Activated T-helper 2 cell treated with anti-CD3 and anti-CD28 coated beads, Interferon-gamma antibody, Interleukin-2, Interleukin-4, amounts not matched to agents 10 μg/mL and 5 μg/mL and 100 μg/mL, durations not matched to agents 14 hours and 24 hours and 36 hours (primary cell): ENCODE measurements at regions not wholly inside any gene's neighbourhood (a gene's known extent, or its start where the extent isn't known, plus 50 kb on each side); places are given as distances from the start of the nearest gene placed in this dataset.

ENCODE experiments used
- DNase-seq: peaks from one replicate; pipeline ENCODE4 v3.0.0; 2021; ENCODE audit warnings: low spot score
- H3K27ac Mint-ChIP-seq: one replicate; pipeline ENCODE4 v1.8.0; 2021; ENCODE audit warnings: mixed read lengths
- H3K27me3 Mint-ChIP-seq: one replicate; pipeline ENCODE4 v1.8.0; 2021; ENCODE audit warnings: low read depth, mixed read lengths
- H3K36me3 Mint-ChIP-seq: one replicate; pipeline ENCODE4 v1.8.0; 2021; ENCODE audit warnings: low read depth, mixed read lengths
- H3K4me1 Mint-ChIP-seq: one replicate; pipeline ENCODE4 v1.8.0; 2021; ENCODE audit warnings: low read depth, mixed read lengths
- H3K4me3 Mint-ChIP-seq: one replicate; pipeline ENCODE4 v1.8.0; 2021; ENCODE audit warnings: low read depth, mild to moderate bottlenecking, moderate library complexity, mixed read lengths
- H3K9me3 Mint-ChIP-seq: one replicate; pipeline ENCODE4 v1.8.0; 2021; ENCODE audit warnings: mixed read lengths
- intact Hi-C: fragments of 100-400 bp; cut with micrococcal nuclease; formaldehyde crosslinking; loops from one replicate; pipeline ENCODE4 v1.15.1; 2023

DNA sequence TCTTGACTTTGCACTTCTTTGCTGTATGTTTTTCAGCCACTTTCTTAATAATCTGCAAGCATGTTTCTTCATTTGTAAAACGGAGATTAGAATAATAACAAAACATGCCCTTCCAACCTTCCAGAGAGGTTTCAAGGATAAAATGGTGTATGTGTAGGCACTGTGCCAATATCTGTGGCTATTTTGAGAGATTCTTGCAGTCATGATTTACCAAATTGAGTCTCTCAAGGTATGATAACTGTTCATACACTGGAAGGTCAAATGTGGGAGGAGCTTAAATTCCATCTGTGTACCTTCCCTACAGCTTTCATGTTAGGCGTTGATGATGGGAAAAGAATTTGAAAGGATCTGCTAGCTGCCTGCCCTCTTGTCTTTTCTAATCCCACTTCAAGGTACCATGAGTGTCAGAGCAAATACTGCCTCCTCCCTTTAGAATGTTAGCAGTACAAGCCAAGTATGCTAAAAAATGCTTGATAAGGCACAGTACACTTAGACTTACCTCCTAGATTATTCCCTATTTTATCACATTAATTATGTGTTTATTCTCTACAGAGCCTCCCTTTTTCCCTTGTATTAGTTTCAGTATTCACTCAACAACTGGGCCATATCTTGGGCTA, 78.0 kb upstream of the ST8SIA2 start:
- no peaks in the 10 kb centered on the region for H3K27me3 Mint-ChIP-seq
- no peaks in the 10 kb centered on the region for H3K9me3 Mint-ChIP-seq
- intact Hi-C loops = no loop called here
- no peaks in the 10 kb centered on the region for H3K36me3 Mint-ChIP-seq
- no peak for DNase-seq
- H3K27ac Mint-ChIP-seq = no peak overlapping the region
- no peak overlapping the region for H3K4me3 Mint-ChIP-seq
- no peaks in the 10 kb centered on the region for H3K4me1 Mint-ChIP-seq

DNA sequence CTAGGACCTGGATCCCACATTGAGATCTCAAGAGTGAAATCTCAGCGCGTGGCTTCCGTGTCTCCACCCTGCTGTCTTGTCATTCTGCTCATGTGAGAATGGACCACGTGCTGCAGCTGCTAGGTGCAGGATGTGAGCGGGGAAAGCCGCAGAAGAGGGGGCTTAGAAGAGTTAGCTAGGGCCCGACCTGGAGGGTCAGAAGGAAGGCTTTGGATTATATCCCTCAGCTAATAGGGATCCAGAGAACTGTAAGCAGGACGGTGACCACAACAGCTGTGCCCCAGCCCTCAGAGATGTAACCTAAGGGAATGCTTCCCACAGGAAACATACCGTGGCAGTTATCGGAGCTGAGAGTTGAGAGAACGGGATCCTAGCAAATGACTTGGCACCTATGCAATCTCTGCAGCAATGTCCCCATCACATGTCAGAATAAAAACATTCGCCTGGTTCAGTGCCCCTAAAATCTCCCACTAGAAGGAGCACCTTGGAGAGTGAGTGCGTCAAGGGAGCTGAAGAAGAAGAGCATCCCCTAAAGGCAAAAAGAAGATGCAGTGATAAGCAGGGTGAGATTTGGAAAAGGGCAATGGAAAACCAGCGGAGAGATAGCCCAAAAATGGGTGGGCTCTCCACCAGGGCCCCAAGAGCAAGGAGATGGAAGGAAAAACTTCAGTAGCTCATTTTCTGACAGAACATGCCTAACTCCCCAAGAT, 76.9 kb upstream of the ST8SIA2 start:
- H3K9me3 Mint-ChIP-seq = no peaks in the 10 kb centered on the region
- no peak for DNase-seq
- no peaks in the 10 kb centered on the region for H3K36me3 Mint-ChIP-seq
- no peak overlapping the region for H3K27ac Mint-ChIP-seq
- no peak overlapping the region for H3K4me3 Mint-ChIP-seq
- intact Hi-C loops = no loop called here
- no peaks in the 10 kb centered on the region for H3K27me3 Mint-ChIP-seq
- H3K4me1 Mint-ChIP-seq = no peaks in the 10 kb centered on the region

DNA sequence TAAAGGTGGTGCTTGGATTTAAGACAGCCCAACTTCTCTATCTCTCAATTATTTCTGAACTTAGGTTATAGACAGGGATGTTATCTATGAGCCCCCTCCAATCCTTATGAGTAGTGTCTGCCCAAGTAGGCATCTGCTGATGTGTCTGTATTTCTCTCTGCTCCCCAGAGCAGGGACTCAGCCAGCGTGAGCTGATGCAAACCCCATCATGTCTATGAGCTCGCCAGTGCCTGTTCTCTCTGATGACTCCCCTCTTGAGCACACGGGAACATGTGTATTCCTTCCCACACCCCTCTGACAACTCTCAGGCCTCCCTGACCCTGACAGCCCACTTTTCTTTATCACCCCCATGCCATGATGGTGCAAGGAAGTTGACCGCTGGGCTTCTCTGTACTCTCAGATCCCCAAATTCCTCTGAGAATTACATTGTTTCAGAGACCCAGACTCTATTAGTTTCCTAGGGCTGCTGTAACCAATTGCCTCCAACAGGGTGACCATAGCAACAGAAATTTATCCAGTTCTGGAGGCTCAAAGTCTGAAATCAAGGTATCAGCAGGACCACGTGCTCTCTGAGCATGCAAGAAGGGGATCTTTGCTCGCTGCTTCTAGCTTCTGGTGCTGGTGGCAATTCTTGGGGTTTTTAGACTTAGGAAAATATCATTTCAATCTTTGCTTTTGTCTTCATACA, 73.5 kb upstream of the ST8SIA2 start:
- no peak for DNase-seq
- no peaks in the 10 kb centered on the region for H3K4me1 Mint-ChIP-seq
- H3K4me3 Mint-ChIP-seq = no peak overlapping the region
- intact Hi-C loops = no loop called here
- no peaks in the 10 kb centered on the region for H3K36me3 Mint-ChIP-seq
- H3K9me3 Mint-ChIP-seq = no peaks in the 10 kb centered on the region
- H3K27ac Mint-ChIP-seq = no peak overlapping the region
- no peaks in the 10 kb centered on the region for H3K27me3 Mint-ChIP-seq

DNA sequence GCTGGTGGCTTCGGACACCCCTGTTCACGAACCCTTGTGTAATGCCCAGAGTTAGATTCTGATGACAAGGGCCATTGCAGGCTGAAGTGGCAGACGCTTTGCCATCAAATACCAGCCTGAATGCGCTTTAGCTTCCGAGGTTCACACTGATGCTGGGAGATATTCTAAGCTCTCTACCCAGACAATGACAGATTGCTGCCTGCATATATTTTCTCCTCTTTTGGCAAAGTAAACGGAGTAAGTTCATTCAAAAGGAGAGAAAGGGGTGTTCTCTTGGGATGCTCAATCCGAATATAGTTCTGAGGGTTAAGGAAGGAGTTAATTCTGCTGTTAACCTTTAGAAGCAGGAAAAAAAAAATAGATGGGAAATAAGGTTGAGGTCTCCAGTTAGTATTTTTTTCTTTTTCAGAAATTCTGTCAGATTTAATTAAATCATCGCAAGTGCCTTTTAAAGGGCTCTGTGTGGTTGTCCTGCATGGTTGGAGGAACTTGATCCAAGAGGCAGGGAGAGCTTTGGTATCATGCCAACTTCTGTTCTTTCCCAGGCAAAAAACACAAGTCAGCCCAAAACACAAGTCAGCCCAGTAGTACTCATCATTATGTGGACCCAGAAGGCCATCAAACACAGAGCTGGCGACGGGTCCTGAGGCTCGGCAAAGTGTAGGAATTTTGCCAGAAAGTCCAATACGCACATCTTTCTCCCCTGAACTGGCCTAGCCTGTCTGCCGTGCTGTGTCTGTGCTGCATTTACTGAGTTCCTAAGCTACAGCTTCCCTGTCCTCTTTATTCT, 70.9 kb upstream of the ST8SIA2 start:
- no peak overlapping the region for H3K4me3 Mint-ChIP-seq
- peaks cover 3% of the 10 kb centered on the region for H3K27me3 Mint-ChIP-seq
- DNase-seq = no peak
- no peaks in the 10 kb centered on the region for H3K9me3 Mint-ChIP-seq
- intact Hi-C loops = no loop called here
- no peaks in the 10 kb centered on the region for H3K36me3 Mint-ChIP-seq
- no peaks in the 10 kb centered on the region for H3K4me1 Mint-ChIP-seq
- no peak overlapping the region for H3K27ac Mint-ChIP-seq

- H3K9me3 Mint-ChIP-seq = no peaks in the 10 kb centered on the region
- H3K4me1 Mint-ChIP-seq = no peaks in the 10 kb centered on the region
- H3K27me3 Mint-ChIP-seq = peaks cover 3% of the 10 kb centered on the region
- H3K4me3 Mint-ChIP-seq = no peak overlapping the region
- intact Hi-C loops = no loop called here
- H3K36me3 Mint-ChIP-seq = no peaks in the 10 kb centered on the region
- H3K27ac Mint-ChIP-seq = no peak overlapping the region
- no peak for DNase-seq
These were observed 70.2 kb upstream of the ST8SIA2 start for GRCh38 chr15:92323525-92323924.

GRCh38 chr15:92324101-92324963, 69.3 kb upstream of the ST8SIA2 start:
- no peak for DNase-seq
- peaks cover 3% of the 10 kb centered on the region for H3K27me3 Mint-ChIP-seq
- no peaks in the 10 kb centered on the region for H3K9me3 Mint-ChIP-seq
- intact Hi-C loops = no loop called here
- no peaks in the 10 kb centered on the region for H3K36me3 Mint-ChIP-seq
- H3K4me1 Mint-ChIP-seq = no peaks in the 10 kb centered on the region
- H3K27ac Mint-ChIP-seq = no peak overlapping the region
- no peak overlapping the region for H3K4me3 Mint-ChIP-seq

- DNase-seq = no peak
- H3K36me3 Mint-ChIP-seq = no peaks in the 10 kb centered on the region
- H3K27ac Mint-ChIP-seq = no peak overlapping the region
- H3K4me3 Mint-ChIP-seq = no peak overlapping the region
- intact Hi-C loops = no loop called here
- peaks cover 3% of the 10 kb centered on the region for H3K27me3 Mint-ChIP-seq
- no peaks in the 10 kb centered on the region for H3K4me1 Mint-ChIP-seq
- H3K9me3 Mint-ChIP-seq = no peaks in the 10 kb centered on the region
These were observed 67.4 kb upstream of the ST8SIA2 start for GRCh38 chr15:92326236-92326635.

DNA sequence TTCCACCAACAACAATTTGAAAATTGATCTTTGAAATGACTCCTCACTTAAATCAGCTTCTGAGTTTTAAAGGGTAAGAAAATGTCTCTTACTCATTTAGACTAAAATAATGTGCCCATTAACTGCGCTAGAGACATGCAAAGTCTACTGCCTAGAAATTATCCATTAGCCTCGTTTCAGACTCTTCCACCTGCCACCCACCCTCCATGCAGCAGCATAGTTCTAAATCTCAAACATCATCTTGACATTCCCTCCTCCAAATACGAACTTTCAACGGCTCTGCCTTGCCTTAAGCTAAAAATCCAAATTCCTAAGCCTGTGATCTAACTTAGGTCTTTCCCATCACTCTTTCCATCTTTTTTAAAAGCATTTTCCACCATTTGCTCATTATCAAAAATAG, 66.6 kb upstream of the ST8SIA2 start:
- Mint-ChIP-seq H3K27me3 (peaks cover 3% of the 10 kb centered on the region), H3K4me3 (no peak overlapping the region), H3K9me3 (no peaks in the 10 kb centered on the region), H3K36me3 (no peaks in the 10 kb centered on the region), H3K27ac (no peak overlapping the region), H3K4me1 (no peaks in the 10 kb centered on the region)
- intact Hi-C loops = no loop called here
- no peak for DNase-seq

DNA sequence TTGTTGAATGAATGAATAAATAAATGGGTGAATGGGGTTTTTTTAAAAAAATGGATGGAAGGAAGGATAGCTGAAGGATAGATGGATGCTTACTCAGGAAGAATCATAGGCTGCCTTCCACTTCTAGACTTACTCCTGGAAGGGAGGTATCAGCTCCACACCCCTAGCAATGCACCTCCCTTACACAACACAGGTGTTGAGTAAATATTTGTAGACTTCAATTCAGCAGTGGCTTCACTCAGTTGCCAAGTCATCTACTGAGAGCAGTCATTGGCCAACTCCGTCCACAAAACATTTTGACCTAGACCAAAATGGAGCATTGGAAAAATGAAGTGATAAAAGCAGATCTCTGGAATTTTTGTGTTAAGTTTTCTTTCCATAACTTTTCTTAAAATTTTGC, 65.5 kb upstream of the ST8SIA2 start:
- Mint-ChIP-seq H3K9me3 (no peaks in the 10 kb centered on the region), H3K4me3 (no peak overlapping the region), H3K36me3 (no peaks in the 10 kb centered on the region), H3K27ac (no peak overlapping the region), H3K27me3 (peaks cover 3% of the 10 kb centered on the region), H3K4me1 (no peaks in the 10 kb centered on the region)
- intact Hi-C loops = no loop called here
- no peak for DNase-seq

DNA sequence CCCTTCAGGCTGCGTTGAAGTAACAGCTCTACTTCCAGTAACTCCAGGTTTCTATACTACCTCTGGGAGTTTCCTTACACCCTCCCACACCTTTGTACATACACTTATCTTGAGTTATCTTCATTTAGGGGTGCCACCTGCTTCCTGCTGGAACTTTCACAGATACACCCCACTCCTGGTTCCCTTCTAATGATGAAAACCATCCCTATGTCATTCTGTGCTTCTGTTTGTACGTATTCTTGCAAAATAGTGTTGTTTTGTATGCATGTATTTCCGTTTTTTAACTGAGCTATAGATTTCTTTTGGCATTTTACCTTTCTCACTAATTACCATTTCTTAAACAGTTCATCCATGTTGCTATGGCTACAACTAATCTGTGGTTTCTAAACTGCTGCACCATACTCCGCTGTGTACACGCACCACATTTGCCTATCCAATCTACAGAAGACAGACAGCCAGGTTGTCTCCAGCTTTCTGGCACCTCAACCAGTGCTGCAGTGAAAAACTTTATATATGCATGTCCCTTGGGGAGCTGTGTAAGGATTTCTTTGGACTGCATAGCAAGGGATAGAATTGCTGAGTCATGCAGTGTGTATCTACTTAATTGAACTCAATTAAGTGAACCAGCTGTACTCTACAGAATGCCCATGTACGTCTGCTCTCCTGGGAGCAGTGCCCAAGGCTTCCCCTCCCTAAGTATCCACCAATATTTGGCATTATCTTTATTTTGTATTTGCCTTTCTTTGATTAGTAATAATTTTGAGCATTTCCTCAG, 61.4 kb upstream of the ST8SIA2 start:
- DNase-seq = no peak
- Mint-ChIP-seq H3K36me3 (no peaks in the 10 kb centered on the region), H3K9me3 (no peaks in the 10 kb centered on the region), H3K4me1 (no peaks in the 10 kb centered on the region), H3K4me3 (no peak overlapping the region), H3K27ac (no peak overlapping the region), H3K27me3 (peaks cover 1% of the 10 kb centered on the region)
- intact Hi-C loops = no loop called here

DNA sequence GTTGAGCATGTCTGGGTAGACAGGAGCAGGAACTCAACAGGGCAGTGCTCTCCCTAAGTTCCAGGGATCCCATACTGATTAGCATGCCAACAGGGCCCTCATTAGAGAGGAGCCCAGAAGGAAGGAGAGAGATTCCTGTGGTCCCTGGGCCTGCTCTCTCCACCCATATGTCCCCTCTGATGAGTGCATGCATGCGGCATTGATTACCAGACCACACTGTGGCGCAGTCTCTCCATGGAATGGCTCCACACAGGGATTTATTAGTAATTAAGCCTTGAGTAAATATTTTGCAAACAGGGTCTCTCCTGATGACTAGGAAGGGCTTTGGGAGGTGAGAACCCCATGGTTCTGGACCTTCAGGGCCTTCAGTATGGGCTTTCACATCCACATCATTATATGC, 60.0 kb upstream of the ST8SIA2 start:
- Mint-ChIP-seq H3K27me3 (peaks cover 2% of the 10 kb centered on the region), H3K9me3 (no peaks in the 10 kb centered on the region), H3K4me1 (no peaks in the 10 kb centered on the region), H3K4me3 (no peak overlapping the region), H3K27ac (no peak overlapping the region), H3K36me3 (no peaks in the 10 kb centered on the region)
- no peak for DNase-seq
- intact Hi-C loops = no loop called here
